ENCODE measurements at regions not wholly inside any gene's neighbourhood (a gene's known extent, or its start where the extent isn't known, plus 50 kb on each side); places are given as distances from the start of the nearest gene placed in this dataset.

- no peak for DNase-seq
Measured at GRCh38 chr16:76724181-76724580, 447.0 kb downstream of the CNTNAP4 start.

GRCh38 chr16:76729525-76729924 lies 452.3 kb downstream of the CNTNAP4 start:
- DNase-seq = no peak

- no peak for DNase-seq
Measured at GRCh38 chr16:76732894-76733293, 455.7 kb downstream of the CNTNAP4 start.

GRCh38 chr16:76741623-76742022 lies 449.4 kb upstream of the MON1B start:
- no peak for DNase-seq

- no peak for DNase-seq
Measured at GRCh38 chr16:76748461-76749348, 442.3 kb upstream of the MON1B start.

GRCh38 chr16:76749780-76750375 lies 441.1 kb upstream of the MON1B start:
- no peak for DNase-seq

GRCh38 chr16:76755496-76755895 lies 435.5 kb upstream of the MON1B start:
- DNase-seq = no peak

- no peak for DNase-seq
Measured at GRCh38 chr16:76756423-76756822, 434.6 kb upstream of the MON1B start.

GRCh38 chr16:76756951-76757350 lies 434.0 kb upstream of the MON1B start:
- DNase-seq = no peak

GRCh38 chr16:76766538-76766937 lies 424.5 kb upstream of the MON1B start:
- DNase-seq = no peak

GRCh38 chr16:76768316-76768715 lies 422.7 kb upstream of the MON1B start:
- DNase-seq = no peak

GRCh38 chr16:76768948-76769347 lies 422.0 kb upstream of the MON1B start:
- DNase-seq = no peak

- no peak for DNase-seq
Measured at GRCh38 chr16:76771216-76771615, 419.8 kb upstream of the MON1B start.

- no peak for DNase-seq
Measured at GRCh38 chr16:76777721-76778465, 413.1 kb upstream of the MON1B start.

- no peak for DNase-seq
Measured at GRCh38 chr16:76780556-76780955, 410.4 kb upstream of the MON1B start.

GRCh38 chr16:76784530-76784929 lies 406.5 kb upstream of the MON1B start:
- DNase-seq = no peak

GRCh38 chr16:76787394-76787793 lies 403.6 kb upstream of the MON1B start:
- DNase-seq = no peak

- no peak for DNase-seq
Measured at GRCh38 chr16:76791151-76791550, 399.8 kb upstream of the MON1B start.

GRCh38 chr16:76796416-76796815 lies 394.6 kb upstream of the MON1B start:
- DNase-seq = no peak

GRCh38 chr16:76796978-76797377 lies 394.0 kb upstream of the MON1B start:
- DNase-seq = no peak

GRCh38 chr16:76797457-76797856 lies 393.5 kb upstream of the MON1B start:
- no peak for DNase-seq

GRCh38 chr16:76800196-76800595 lies 390.8 kb upstream of the MON1B start:
- no peak for DNase-seq

- no peak for DNase-seq
Measured at GRCh38 chr16:76801357-76801756, 389.6 kb upstream of the MON1B start.

GRCh38 chr16:76816475-76816874 lies 374.5 kb upstream of the MON1B start:
- no peak for DNase-seq

Data from inflammatory macrophage treated with lipopolysaccharide for 4 hours (primary cell).